Astrocyte (in vitro differentiated cells and primary cell): ENCODE measurements at regions not wholly inside any gene's neighbourhood (a gene's known extent, or its start where the extent isn't known, plus 50 kb on each side); places are given as distances from the start of the nearest gene placed in this dataset.

Source experiments
- DNase-seq: peaks from one replicate; pipeline ENCODE4 v3.0.0-alpha.2; 2010; ENCODE audit warnings: low read depth
- FAIRE-seq: peaks from 2 replicates; lab custom pipeline; 2011; peaks lifted over from hg19 to GRCh38; lab: Jason Lieb, UNC
- H2AFZ ChIP-seq: 2 replicates; pipeline ENCODE4 v1.6.0; 2012; ENCODE audit warnings: low read depth, low read length, inconsistent platforms
- H3K27ac ChIP-seq: 2 replicates; pipeline ENCODE4 v1.5.1; 2011; ENCODE audit warnings: low read depth, low read length, inconsistent platforms
- H3K27me3 ChIP-seq: 2 replicates; pipeline ENCODE4 v1.6.0; 2011; ENCODE audit warnings: low read length, inconsistent platforms; ENCODE audit not compliant: insufficient read depth
- H3K36me3 ChIP-seq: 2 replicates; pipeline ENCODE4 v1.5.1; 2011; ENCODE audit warnings: low read length, inconsistent platforms; ENCODE audit not compliant: insufficient read depth
- H3K4me1 ChIP-seq: 2 replicates; pipeline ENCODE4 v1.5.1; 2011; ENCODE audit warnings: low read length, inconsistent platforms; ENCODE audit not compliant: insufficient read depth
- H3K4me2 ChIP-seq: 2 replicates; pipeline ENCODE4 v1.6.0; 2012; ENCODE audit warnings: low read length, inconsistent platforms
- H3K4me3 ChIP-seq: 2 replicates; pipeline ENCODE4 v1.5.1; 2011; ENCODE audit warnings: low read depth, mild to moderate bottlenecking, low read length, inconsistent platforms; ENCODE audit not compliant: insufficient read depth
- H3K79me2 ChIP-seq: 2 replicates; pipeline ENCODE4 v1.6.0; 2012; ENCODE audit warnings: mild to moderate bottlenecking, low read length, inconsistent platforms; ENCODE audit not compliant: insufficient read depth
- H3K9ac ChIP-seq: 2 replicates; pipeline ENCODE4 v1.6.0; 2012; ENCODE audit warnings: mild to moderate bottlenecking, low read length, inconsistent platforms
- H3K9me3 ChIP-seq: 2 replicates; pipeline ENCODE4 v1.5.1; 2012; ENCODE audit warnings: low read depth, mild to moderate bottlenecking, low read length, inconsistent platforms; ENCODE audit not compliant: insufficient read depth
- H4K20me1 ChIP-seq: 2 replicates; pipeline ENCODE4 v1.6.0; 2012; ENCODE audit warnings: low read length, inconsistent platforms; ENCODE audit not compliant: insufficient read depth
- H3K27ac Mint-ChIP-seq: one replicate; pipeline ENCODE4 v1.8.0; 2021; ENCODE audit warnings: mild to moderate bottlenecking, mixed read lengths; ENCODE audit not compliant: unreplicated experiment
- H3K27me3 Mint-ChIP-seq: one replicate; pipeline ENCODE4 v1.8.0; 2021; ENCODE audit warnings: low read depth, mixed read lengths; ENCODE audit not compliant: unreplicated experiment
- H3K36me3 Mint-ChIP-seq: one replicate; pipeline ENCODE4 v1.8.0; 2021; ENCODE audit warnings: low read depth, mixed read lengths; ENCODE audit not compliant: unreplicated experiment
- H3K4me1 Mint-ChIP-seq: one replicate; pipeline ENCODE4 v1.8.0; 2021; ENCODE audit warnings: low read depth, mixed read lengths; ENCODE audit not compliant: unreplicated experiment
- H3K4me3 Mint-ChIP-seq: one replicate; pipeline ENCODE4 v1.8.0; 2021; ENCODE audit warnings: mild to moderate bottlenecking, moderate library complexity, mixed read lengths; ENCODE audit not compliant: unreplicated experiment
- H3K9me3 Mint-ChIP-seq: one replicate; pipeline ENCODE4 v1.8.0; 2021; ENCODE audit warnings: mild to moderate bottlenecking, mixed read lengths; ENCODE audit not compliant: unreplicated experiment
- EZH2 ChIP-seq: IDR thresholded peaks from 2 replicates; pipeline ENCODE4 v1.6.1; 2012; ENCODE audit warnings: mild to moderate bottlenecking, low read length, inconsistent platforms; ENCODE audit not compliant: insufficient read depth
- TF ChIP-seq, protein P1 (sequence below): IDR thresholded peaks from 2 replicates; pipeline ENCODE4 v1.5.1; 2011; ENCODE audit warnings: low read depth, mild to moderate bottlenecking, inconsistent platforms, low read length, moderate library complexity; ENCODE audit not compliant: insufficient read depth

DNA sequence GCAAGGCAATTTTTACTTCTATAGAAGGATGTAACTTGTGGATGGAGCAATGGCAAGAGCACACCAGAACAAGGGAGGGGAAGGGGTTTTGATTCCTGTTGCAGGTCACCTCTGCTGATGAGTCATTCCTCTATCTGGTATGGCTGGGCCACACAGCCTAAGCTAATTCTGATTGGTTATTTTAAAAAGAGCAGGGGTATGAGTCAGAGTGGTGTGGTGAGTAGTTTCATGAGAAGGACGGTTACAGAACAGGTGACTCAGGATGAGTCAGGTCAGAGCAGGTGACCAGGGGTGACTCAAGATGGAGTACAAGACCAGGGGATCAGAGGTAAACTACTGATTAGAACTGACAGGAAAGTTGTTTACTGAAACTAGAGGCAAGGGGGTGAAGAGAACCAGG lies 231.9 kb upstream of the USP9Y start:
- no peaks in the 10 kb centered on the region for H3K36me3 ChIP-seq
- FAIRE-seq (no peak), DNase-seq (no peak)
- no peak overlapping the region for H3K4me3 Mint-ChIP-seq
- peaks cover 6% of the 10 kb centered on the region for H3K9me3 Mint-ChIP-seq
- no peak overlapping the region for H3K9ac ChIP-seq
- H2AFZ ChIP-seq, result no peak overlapping the region
- no peaks in the 10 kb centered on the region for H3K79me2 ChIP-seq
- no peak overlapping the region for H3K27ac ChIP-seq
- H3K9me3 ChIP-seq, result no peaks in the 10 kb centered on the region
- H3K27me3 Mint-ChIP-seq, result peaks cover 2% of the 10 kb centered on the region
- no peaks in the 10 kb centered on the region for H4K20me1 ChIP-seq
- no peaks in the 10 kb centered on the region for H3K36me3 Mint-ChIP-seq
- TF ChIP-seq, protein P1, sequence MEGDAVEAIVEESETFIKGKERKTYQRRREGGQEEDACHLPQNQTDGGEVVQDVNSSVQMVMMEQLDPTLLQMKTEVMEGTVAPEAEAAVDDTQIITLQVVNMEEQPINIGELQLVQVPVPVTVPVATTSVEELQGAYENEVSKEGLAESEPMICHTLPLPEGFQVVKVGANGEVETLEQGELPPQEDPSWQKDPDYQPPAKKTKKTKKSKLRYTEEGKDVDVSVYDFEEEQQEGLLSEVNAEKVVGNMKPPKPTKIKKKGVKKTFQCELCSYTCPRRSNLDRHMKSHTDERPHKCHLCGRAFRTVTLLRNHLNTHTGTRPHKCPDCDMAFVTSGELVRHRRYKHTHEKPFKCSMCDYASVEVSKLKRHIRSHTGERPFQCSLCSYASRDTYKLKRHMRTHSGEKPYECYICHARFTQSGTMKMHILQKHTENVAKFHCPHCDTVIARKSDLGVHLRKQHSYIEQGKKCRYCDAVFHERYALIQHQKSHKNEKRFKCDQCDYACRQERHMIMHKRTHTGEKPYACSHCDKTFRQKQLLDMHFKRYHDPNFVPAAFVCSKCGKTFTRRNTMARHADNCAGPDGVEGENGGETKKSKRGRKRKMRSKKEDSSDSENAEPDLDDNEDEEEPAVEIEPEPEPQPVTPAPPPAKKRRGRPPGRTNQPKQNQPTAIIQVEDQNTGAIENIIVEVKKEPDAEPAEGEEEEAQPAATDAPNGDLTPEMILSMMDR, result no peak
- TF ChIP-seq EZH2, result no peak
- no peaks in the 10 kb centered on the region for H3K27me3 ChIP-seq
- no peak overlapping the region for H3K27ac Mint-ChIP-seq
- no peak overlapping the region for H3K4me2 ChIP-seq
- H3K4me1 ChIP-seq, result no peaks in the 10 kb centered on the region
- no peaks in the 10 kb centered on the region for H3K4me1 Mint-ChIP-seq
- no peak overlapping the region for H3K4me3 ChIP-seq

DNA sequence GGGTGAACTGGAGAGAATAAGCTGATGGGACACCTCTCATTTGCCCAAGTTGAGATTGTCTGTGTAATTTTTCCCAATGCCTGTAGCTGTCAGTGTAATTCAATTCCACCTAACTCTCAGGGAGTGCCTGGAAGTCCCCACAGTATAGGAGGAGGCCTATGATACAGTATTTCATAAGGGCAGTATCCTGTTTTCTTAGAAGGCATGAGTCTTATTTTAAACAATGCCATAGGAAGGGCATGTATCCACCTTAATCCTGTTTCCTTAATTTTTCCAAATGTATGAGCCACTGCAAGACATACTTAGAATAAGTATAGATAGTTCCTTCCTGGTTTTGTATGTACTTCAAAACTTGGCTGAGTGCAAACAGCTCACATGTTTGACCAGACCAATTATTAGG lies 226.6 kb upstream of the USP9Y start:
- peaks cover 4% of the 10 kb centered on the region for H3K27me3 Mint-ChIP-seq
- Histone ChIP-seq H3K4me3 (no peak overlapping the region), H3K9me3 (no peaks in the 10 kb centered on the region), H4K20me1 (no peaks in the 10 kb centered on the region), H3K9ac (no peak overlapping the region), H3K27me3 (no peaks in the 10 kb centered on the region), H3K4me1 (no peaks in the 10 kb centered on the region), H3K36me3 (no peaks in the 10 kb centered on the region), H3K27ac (no peak overlapping the region), H2AFZ (no peak overlapping the region), H3K79me2 (no peaks in the 10 kb centered on the region), H3K4me2 (no peak overlapping the region)
- H3K36me3 Mint-ChIP-seq, result no peaks in the 10 kb centered on the region
- H3K4me3 Mint-ChIP-seq, result no peak overlapping the region
- FAIRE-seq, result no peak
- no peaks in the 10 kb centered on the region for H3K4me1 Mint-ChIP-seq
- peaks cover 2% of the 10 kb centered on the region for H3K9me3 Mint-ChIP-seq
- TF ChIP-seq EZH2, result no peak
- TF ChIP-seq, protein P1, result no peak
- H3K27ac Mint-ChIP-seq, result no peak overlapping the region
- DNase-seq, result no peak

DNA sequence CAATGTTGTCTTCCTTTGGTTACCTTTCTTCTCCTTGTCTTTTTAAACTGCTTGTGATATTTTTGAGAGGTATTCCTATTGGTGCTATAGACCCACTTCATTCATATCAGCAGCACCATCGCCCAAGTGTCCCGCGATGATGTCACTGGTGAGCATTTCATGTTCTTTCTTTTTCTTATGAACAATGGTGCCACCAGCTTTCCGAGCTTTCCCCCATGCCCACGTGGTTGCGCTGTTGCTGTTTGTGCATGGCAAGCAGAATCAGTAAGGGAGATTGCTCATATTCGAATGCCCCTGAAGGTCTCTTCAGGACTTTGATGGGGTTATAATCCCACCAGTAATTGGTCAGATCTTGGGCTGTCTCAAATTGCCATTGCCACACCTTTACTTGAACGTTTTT lies 221.6 kb upstream of the USP9Y start:
- H3K36me3 ChIP-seq, result no peaks in the 10 kb centered on the region
- TF ChIP-seq EZH2, result no peak
- TF ChIP-seq, protein P1, result no peak
- no peaks in the 10 kb centered on the region for H3K79me2 ChIP-seq
- H3K27ac Mint-ChIP-seq, result no peak overlapping the region
- H3K4me1 Mint-ChIP-seq, result no peaks in the 10 kb centered on the region
- H3K9me3 ChIP-seq, result no peaks in the 10 kb centered on the region
- no peaks in the 10 kb centered on the region for H3K36me3 Mint-ChIP-seq
- no peak overlapping the region for H3K4me3 ChIP-seq
- H3K4me2 ChIP-seq, result no peak overlapping the region
- H3K9ac ChIP-seq, result no peak overlapping the region
- DNase-seq (no peak), FAIRE-seq (no peak)
- no peak overlapping the region for H3K27ac ChIP-seq
- H3K4me1 ChIP-seq, result no peaks in the 10 kb centered on the region
- peaks cover 2% of the 10 kb centered on the region for H3K27me3 Mint-ChIP-seq
- H4K20me1 ChIP-seq, result no peaks in the 10 kb centered on the region
- no peak overlapping the region for H3K4me3 Mint-ChIP-seq
- H3K27me3 ChIP-seq, result no peaks in the 10 kb centered on the region
- H2AFZ ChIP-seq, result no peak overlapping the region
- no peaks in the 10 kb centered on the region for H3K9me3 Mint-ChIP-seq
